GM19240 (cell line): ENCODE measurements at regions not wholly inside any gene's neighbourhood (a gene's known extent, or its start where the extent isn't known, plus 50 kb on each side); places are given as distances from the start of the nearest gene placed in this dataset.

Experiments
- DNase-seq: peaks from one replicate; pipeline ENCODE4 v3.0.0; 2011; ENCODE audit warnings: low spot score; ENCODE audit not compliant: insufficient read length

DNA sequence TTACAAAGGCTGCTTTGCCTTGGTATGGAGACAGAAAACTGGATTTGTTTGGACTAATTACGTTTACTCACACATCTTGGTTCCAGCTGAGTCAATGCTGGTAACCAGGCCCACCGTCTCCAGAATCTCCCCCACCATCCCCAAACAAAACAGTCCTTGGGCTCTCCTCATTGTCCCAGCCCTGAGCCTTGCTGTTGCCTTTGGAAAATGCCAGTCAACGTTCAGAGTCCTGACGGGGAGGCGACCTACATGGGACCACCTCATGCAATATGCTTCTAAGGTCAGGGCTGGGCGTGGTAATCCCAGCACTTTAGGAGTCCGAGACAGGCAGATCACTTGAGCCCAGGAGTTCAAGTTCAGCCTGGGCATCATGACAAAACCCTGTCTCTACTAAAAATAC lies 85.2 kb upstream of the IQSEC1 start:
- no peak for DNase-seq

DNA sequence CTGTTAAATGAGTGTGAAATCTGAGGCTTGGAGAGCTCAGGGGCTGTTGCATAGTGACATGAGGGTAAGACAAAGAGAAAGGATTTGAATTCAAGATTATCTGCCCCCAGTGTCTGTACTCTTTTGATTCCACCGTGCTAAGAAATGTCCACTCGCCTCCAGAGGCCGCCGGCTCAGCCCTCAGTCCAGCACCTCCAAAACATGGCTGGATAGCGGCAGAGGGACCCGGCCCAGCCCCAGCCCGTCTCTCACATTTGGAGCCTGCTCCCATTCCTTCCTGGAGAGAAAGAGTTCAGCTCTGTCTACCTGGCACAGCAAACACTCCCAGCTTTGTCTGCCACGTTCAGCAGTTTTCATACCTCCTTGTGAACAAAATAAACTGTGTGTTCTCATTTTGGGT lies 84.8 kb upstream of the IQSEC1 start:
- no peak for DNase-seq

DNA sequence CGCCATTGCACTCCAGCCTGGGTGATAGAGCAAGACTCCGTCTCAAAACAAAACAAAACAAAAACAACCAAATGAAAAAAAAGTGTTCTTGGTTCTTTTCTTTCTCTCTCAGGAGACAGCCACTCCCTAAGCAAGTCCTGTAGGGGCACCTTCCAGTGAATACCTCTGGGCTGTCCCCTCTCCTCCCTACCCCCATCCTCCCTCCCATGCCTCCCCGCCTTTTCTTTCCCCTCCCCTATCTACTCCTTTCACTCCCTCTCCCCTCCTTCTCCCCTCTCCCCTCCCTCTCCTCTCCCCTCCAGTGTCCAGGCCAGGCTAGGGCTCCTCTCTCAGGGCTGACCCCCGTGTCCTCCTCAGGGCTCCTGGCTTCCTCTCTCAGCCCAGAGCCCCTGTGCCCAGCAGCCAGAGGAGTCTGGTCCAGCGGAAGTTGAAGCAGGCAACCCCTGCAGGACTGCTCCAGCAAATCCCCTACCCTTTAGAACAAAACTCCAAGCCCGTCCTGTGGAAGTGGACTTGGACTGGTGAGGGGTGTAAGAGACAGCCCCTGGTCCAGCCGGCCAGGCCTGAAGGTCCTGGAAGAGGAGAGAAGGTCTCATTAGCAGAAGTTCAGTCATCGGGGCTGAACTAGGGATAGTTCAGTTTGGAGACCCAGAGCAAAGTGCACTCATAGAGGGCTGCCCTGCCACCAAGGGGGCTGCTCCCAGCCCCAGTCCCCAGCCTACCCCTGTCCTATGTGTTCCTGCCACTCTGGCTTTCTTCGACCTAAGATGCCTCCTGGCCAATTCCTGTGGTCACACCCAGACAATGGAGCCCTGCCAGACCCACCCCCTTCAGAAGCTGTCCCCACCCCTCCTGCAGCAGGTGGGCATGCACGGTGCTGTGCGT lies 79.8 kb upstream of the IQSEC1 start:
- no peak for DNase-seq

DNA sequence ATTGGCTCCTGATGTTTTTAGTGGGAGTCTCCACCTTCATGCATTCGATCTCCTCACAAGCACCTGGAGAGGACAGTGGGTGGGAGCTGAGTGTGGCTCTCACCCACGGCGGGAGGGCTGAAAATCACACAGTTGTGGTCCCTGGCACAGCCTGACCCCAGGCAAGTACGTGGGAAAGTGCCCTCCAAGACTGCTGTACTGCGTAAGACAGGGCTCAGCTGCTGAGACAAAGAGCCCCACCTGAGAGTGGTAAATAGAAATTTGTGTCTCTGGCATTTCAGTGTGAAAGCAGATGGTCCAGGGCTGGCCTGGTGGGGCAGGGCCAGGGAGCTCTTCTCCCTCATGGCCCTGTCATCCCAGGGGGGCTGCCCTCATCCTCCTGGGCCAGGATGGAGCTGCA lies 77.4 kb upstream of the IQSEC1 start:
- no peak for DNase-seq

DNA sequence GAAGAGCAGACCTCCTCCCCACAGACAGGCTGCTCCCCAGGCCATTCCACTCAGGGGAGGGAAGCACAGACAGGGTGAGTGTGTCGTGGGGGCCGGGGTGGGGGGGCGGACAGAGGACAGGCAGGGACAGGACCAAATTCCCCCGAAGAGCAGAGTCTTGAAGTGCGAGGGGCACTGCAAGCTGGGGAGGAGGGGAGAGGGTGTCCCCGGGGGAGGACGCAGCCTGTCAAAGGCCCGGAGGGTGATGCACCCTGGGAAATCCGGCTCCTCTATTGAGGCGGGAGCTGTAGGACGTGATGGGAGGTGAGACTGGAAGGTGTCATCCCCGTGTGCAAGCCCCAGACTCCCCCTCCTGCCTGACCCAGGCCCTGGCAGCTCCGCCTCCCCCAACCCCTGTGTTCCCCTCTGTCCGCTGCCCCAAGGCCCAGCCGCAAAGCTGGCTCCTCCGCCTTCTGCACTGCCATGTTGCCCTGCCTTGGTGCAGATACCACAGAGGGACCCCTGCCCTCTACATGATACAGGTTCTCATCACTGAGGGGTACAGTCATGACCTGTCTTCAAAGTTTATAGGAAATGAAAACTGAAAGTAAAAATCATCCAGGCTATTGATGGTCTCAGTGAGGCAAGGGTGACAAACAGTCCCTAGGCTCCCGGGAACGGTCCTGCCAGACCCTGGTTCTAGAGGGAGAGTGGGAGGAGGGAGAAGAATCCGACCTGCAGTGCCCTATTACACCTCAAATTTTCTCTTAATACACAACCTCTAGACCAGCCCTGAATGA lies 76.3 kb upstream of the IQSEC1 start:
- DNase-seq: no peak

DNA sequence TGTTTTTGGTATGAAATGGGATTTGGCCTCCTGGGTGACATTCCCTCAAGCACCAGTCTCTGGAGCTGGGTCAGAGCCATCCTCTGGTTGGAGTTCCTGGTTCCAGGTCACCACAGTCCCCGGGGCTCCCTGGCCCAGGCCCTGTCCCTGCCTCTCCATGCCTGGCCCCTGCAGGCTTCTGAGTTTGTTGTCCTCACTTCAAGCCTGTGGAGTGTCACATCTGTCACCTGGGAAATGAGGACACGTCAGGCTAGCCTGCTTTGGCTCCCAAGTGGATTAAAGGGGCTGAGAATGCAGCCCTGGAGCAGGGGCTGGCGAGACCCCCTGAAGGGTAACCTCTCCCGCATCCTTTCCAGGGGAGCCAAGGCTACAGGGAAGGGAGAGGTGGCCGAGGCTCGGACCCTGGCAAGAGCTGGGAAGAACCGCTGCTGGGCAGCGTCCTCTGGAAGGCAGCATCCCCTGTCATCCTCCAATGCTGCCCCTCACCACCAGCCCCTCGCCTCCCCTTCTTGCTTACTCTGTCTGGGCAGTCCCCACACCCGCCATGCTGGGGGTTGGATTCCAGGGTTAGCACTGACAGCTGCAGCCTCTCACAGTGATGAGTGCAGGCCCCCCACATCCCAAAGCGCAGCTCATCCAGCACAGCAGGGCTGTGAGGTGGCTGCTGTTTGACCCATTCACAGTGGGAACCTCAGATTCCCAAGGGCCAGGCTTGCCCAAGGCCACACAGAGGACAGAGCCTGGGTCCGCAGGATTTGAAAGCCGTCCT lies 75.5 kb upstream of the IQSEC1 start:
- DNase-seq: no peak

DNA sequence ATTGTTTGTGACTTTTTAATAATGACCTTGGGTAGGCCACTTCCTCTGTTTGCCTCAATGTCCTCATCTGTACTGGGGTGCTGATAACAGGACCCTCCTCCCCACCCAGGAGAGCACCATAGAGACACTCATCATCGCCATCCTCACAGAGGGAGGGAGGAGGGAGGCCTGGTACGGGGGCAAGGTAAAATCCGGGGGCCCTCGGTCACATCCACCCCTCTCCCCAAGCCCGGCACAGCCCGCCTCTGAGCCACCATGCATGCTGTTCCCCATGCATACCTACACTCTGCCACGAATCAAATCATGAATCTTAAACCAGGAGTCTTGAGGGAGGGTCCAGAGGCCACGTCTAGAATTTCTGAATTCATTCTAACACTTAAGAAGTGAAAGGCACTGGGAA lies 74.9 kb upstream of the IQSEC1 start:
- DNase-seq: no peak

DNA sequence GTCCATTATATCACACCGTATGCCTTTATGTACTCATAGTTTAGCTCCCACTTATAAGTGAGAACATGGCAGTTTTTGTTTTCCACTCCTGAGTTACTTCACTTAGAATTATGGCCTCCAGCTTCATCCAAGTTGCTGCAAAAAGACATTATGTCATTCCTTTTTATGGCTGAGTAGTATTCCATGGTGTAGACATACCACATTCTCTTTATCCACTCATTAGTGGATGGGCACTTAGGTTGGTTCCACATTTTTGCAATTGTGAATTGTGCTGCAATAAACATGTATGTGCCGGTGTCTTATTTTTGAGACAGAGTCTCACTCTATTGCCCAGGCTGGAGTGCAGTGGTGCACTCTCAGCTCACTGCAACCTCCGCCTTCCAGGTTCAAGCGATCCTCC lies 74.1 kb upstream of the IQSEC1 start:
- DNase-seq: no peak

DNA sequence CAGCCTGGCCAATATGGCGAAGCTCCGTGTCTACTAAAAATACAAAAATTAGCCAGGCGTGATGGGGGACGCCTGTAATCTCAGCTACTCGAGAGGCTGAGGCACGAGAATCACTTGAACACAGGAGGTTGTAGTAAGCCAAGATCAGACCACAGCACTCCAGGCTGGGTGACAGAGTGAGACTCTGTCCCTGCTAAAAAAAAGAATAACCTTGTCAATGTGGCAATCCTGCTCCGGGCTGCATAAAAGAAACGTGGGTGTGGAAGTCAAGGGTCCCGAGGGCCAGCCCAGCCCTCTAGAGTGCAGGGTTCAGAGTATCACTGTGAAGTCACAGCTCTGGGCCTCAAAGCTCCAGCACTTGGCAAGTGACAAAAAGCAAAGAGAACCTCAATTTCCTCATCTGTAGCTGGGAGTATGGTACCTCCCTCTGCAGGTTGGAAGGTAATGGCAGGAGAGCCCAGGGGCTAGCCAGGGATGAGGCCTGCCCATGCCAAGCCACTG lies 73.5 kb upstream of the IQSEC1 start:
- no peak for DNase-seq

DNA sequence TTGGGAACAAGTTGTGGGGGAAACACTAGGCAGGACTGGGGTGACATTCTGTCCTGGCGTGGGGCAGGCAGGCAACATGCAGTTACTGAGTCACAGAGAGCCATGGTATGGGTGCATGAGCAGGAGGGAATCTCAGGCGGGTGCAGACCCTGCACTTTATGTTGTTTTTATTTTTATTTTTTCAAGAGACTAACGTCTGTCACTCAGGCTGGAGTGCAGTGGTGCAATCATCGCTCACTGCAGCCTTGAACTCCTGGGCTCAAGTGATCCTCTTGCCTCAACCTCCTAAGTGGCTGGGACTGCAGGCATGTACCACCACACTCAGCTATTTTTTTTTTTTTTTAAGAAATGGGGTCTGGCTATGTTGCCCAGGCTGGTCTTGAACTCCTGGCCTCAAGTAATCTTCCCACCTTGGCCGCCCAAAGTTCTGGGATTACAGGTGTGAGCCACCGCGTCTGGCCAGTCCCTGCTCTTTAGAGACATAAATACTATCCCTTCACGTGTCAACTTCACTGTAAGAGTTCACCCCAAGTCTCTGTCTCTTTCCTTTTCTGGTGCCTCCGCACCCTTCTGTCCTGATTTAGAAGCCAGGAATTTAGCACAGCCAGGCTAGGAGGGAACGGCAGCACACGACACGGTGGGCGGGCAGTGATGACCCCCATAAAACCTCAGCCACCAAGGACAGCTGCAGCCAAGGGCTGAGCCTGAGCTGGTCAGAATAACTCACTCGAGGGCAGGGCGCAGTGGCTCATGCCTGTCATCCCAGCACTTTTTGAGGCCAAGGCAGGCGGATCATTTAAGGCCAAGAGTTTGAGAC lies 72.8 kb upstream of the IQSEC1 start:
- no peak for DNase-seq

DNA sequence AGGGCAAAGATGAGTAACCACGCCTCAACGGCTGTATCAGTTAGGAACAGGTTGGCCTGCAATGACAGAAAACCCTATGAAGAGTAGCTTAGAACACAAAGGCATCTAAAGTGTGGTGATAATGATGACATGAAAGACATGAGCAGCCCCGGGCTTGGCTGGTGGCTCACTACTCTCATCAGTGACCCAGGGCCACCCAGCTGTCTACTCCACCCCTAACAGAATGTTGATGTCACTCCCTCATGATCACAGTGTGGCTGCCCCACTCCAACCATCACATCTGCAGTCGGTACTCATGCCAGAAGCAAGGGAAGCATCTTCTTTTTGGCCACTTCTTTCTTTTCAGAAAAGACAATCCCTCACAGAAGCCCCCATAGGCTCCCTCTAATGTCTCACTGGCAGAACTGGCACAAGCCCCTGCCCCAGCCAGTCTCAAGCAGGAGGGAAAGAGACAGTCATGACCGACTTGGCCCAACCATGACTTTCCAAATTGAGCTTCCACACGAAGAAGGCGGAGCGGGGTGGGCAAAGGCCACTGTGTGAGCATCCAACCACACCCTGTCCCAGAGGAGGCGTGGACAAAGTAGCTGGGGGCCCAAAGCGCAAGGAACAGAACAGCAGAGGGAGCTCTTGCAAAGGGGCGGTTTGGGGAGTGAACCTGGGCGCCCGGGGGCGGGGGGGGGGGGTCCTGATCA lies 72.0 kb upstream of the IQSEC1 start:
- no peak for DNase-seq

DNA sequence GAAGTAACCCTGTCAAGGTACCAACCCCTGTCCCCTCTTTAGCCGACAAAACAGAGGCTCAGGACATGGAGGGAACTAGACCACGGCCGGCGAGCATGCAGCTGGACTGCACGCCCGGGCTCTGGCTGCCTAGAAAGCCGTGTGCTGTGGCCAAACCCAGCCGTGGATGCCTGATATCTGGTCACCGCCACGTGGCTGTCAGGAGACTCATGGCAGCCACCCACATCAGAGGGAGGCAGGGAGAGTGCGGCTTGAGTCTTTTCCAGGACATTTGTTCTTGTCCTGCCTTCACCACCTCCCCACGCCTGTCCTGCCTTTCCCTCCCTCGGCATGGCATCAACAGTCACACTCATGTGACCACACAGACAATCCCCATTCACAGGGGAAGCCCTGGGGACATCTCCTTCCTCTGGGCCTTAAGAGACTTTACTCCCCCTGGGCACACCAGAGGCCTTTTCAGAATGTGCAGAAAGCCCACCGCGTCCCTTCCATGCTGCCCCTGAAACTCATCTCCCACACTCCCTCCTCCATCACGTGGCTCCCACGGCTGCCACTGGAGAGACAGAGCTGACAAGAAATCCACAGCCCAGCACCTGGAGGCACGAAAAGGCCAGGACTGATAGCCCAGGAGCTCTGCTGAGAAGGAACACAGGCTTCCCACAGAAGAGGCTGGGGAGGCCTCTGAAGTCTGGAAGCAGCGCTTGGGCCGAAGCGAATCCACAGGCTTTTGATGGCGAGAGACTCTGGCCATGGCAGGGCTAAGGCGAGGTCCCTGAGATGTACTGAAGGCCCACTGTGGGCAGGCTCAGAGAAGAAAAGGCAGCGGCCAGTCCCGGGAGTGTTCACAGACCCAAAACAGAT lies 71.2 kb upstream of the IQSEC1 start:
- no peak for DNase-seq

DNA sequence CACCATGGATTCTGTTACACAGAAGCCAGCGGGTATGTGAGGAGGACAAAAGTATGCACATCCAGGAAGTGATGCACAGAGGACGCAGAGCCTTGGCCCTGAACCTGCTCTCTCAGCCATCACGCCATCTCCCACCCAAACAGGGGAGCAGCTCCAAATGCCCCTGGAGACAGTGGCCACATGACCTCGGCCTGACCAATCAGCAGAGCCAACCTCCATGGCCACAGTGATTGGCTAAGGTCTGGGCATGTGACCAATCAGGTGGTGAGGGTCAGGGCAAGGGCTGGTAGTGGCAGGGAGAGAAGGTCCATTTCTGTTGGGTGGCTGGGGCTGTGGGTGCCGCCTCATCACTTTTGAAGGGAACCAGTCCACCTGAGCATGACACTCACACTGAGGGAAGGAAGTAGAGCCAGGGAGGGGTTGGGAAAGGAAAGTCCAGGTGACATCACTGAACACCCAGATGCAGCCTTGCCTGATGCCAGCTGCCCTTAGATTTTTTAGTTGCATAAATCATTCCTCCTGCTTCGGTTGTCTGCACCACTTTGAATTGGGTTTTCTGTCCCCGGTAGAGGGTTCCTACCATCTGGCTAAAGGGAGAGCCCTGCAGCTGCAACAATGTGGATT lies 70.3 kb upstream of the IQSEC1 start:
- no peak for DNase-seq

DNA sequence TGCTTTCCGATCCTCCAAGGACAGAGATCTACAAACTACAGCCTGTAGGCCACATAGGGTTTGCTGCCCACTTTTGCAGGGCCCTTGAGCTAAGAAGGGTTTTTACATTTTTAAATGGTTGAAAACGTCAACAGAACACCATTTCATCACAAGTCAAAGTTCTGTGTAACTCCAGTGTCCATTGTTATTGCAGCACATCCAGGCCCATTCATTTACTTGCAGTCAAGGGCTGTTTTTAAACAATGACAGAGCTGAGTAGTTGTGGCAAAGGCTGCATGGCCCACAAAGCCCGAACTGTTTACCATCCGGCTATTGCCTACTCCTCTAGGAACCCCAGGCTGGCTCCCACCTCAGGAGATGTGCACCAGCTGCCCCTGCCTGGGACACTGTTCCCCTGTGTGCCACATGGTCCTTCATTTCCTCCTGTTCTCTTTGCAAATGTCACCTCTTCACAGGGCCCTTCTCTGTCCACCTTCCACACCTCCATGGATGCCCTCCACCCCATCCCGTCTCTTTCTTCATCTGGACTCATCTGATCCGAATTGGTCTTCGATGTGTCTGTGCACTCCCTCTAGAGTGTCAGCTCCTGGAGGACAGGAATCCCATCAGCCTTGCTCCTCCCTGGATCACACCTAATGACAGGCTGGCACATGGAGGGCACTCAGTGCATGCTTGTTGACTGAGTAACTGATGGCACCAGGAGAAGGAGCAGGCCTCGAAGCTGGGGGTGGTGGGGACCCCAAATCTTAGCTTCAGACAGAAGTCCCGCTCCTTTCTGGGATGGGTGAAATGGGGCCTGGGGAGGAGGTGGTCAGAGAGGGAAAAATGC lies 69.5 kb upstream of the IQSEC1 start:
- DNase-seq: no peak

DNA sequence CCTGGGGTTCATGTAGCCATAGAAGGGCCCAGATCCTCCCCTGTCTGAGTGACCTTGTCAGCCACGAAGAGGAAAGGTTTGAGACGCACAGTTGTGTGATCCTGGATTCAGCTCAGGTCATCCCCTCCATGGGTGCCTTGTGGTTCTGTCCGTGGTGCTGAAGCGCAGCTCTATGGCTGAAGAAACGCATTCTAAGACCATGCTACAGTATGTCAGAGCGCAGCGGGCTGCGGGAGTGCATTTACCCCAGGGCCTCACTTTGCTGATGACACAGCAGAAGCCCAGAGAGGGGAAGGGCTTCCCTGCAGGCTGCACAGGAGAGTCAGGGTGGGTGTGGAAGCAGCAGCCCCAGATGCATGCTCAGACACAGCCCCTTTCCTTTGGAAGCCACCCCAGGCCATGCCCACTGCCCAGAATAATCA lies 68.8 kb upstream of the IQSEC1 start:
- peak; percentile 30 for DNase-seq

DNA sequence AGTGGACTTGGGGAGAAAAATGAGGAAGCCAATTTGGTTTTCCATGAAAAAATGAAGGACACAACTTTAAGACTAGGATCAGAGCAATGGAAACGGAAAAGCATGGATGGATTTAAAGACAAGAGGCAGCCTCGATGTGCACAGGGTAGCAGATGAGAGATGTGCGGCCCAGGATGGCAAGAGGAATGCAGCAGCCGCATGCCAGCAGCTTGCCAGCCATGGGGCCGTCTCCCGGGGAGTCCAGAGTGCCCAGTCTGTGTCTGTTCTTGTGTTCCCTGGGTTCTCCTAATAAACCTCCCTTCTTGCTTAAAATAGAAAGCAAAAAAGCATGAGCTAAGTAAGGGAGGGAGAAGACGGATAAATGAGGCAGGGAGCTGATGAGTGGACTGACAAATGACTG lies 68.0 kb upstream of the IQSEC1 start:
- no peak for DNase-seq

DNA sequence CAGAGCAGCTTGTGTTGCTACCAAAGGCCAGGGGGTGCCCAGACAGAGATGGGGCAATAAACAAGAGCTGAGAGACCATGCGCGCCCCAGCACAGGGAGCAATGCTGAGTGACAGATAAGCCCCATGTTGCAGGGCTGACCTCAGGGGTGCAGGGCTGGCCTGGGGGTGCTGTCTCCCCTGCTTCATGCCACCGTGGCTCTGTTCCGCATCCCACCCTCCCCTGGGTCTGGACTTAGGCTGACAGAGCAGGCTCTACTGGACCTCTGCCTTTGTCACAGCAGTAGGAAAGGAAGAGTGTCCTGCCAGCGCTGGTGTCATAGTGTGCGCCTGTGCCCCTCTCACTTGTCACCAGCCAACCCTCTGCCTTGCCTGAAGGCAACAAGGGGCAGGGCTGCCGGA lies 67.4 kb upstream of the IQSEC1 start:
- no peak for DNase-seq

DNA sequence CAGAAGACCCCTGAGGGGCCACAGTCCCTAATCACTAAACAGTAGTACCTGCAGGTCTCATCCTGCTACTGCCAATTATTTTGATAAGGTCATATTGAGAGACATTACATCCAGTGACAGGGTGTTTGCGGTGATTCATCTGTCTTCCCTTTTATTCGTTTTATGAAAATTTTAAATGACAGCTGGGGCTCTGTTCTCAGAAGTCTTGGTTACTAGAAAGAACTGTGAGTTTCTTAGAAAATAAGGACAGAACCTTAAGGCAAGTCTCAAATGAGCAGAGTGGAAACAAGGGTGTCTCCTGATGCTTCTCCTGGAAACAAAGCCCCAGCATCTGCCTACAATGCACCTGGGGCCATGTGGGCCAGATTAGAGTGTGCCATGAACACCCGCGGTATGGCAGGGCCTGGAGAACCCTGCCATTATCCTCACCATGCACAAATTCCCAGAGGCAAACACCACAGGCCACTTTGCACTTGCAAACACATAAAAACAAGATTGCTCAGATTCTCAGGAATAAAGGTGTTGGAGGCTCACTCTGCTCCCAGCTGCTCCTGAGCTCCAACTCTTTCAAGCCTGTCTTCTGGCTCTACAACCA lies 66.3 kb upstream of the IQSEC1 start:
- no peak for DNase-seq
